GM20000 (cell line): ENCODE measurements at regions not wholly inside any gene's neighbourhood (a gene's known extent, or its start where the extent isn't known, plus 50 kb on each side); places are given as distances from the start of the nearest gene placed in this dataset.

Experiments used
- DNase-seq: peaks from one replicate; pipeline ENCODE4 v3.0.0; 2012; ENCODE audit warnings: low spot score
- TF ChIP-seq, protein P1 (sequence below): IDR thresholded peaks from 2 replicates; pipeline ENCODE4 v1.5.1; 2012; ENCODE audit warnings: mild to moderate bottlenecking, control low read depth; ENCODE audit errors: extremely low read depth, missing control alignments

DNA sequence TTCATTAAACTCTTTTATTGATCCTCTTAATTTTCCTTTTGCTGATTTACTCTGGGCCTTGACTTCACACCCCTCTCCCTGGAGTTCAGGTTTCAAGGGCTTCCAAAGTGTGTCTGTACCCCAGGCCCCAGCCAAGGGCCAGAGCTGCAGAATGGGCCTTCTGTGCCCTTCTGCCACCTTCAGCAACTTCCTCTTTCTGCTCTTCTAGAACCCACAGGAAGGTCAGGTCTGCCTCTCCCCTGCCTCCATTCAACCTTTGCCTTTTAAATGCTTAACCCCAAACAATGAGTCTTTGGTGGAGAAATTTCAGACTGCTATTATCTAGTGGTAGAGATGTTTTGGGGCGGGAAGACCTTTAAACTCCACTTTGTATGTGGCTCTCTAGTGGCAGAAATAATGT lies 63.1 kb downstream of the TSN start:
- TF ChIP-seq, protein P1, sequence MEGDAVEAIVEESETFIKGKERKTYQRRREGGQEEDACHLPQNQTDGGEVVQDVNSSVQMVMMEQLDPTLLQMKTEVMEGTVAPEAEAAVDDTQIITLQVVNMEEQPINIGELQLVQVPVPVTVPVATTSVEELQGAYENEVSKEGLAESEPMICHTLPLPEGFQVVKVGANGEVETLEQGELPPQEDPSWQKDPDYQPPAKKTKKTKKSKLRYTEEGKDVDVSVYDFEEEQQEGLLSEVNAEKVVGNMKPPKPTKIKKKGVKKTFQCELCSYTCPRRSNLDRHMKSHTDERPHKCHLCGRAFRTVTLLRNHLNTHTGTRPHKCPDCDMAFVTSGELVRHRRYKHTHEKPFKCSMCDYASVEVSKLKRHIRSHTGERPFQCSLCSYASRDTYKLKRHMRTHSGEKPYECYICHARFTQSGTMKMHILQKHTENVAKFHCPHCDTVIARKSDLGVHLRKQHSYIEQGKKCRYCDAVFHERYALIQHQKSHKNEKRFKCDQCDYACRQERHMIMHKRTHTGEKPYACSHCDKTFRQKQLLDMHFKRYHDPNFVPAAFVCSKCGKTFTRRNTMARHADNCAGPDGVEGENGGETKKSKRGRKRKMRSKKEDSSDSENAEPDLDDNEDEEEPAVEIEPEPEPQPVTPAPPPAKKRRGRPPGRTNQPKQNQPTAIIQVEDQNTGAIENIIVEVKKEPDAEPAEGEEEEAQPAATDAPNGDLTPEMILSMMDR: no peak
- no peak for DNase-seq

GRCh38 chr2:121819846-121820245 lies 64.4 kb downstream of the TSN start:
- TF ChIP-seq, protein P1: no peak
- DNase-seq: no peak

- TF ChIP-seq, protein P1: no peak
- no peak for DNase-seq
These were observed 66.2 kb downstream of the TSN start for GRCh38 chr2:121821476-121822158.

DNA sequence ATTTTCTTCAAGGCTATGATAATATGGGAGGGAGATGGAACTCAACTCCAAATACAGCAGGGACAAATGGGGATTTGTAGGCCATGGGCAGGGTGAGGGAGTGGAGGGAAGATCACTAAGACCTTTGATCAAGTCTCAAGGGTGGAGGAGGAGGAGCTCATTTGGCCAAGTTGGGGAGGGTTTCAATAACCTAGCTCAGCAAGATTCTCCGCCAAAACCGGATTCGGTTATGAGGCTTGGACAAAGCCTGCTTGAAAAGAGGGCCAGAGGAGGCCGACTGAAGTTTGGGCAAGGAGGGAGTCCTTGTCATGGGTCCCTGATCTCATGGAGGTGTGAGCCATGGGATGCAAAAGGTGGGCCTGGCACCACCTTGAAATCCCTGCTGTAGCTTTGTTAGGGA lies 68.8 kb downstream of the TSN start:
- DNase-seq: no peak
- TF ChIP-seq, protein P1: no peak

DNA sequence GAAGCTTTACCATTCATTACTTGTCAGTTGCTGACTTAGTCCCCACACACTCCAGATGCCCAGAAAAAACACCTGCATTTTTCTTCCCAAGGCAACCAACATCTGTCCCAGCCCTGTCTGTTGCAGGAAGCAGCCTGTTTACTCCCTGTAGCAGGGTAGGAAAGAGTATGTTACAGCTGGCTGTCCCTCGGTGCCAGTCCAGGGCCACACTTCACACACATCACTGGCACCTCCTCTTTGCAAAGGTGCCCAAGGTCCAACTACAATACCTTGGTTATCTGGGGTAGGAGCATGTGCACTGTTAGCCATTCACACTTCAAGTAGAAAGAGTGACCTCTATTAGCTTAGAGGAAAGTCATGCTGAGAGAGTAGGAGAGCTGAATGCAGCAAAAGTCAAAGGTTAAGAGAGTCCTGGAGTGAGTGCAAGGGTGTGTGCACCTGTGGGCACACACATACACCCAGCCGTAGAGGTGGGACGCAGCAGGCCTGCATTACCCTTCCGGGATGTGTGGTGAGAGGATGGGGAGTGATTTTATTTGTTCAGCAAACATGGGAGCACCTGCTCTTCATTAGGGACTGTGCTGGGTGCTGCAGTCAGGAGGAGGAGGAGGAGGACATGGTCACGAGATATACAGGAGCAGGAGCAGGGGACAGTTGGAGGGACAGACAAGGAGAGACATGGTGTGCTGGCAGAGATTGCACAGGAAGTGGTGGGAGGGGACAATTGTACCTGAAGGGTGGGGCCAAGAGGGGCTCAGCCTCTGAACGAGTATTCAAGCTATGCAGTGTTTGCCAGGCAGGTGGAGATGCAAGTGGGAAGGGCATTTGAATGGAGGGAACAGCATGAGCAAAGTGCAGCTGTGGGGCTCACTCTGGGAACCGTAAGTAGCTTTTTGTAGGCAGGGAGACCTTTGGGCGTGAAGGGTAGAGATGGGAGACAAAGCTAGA lies 69.8 kb downstream of the TSN start:
- TF ChIP-seq, protein P1: no peak
- DNase-seq: no peak

DNA sequence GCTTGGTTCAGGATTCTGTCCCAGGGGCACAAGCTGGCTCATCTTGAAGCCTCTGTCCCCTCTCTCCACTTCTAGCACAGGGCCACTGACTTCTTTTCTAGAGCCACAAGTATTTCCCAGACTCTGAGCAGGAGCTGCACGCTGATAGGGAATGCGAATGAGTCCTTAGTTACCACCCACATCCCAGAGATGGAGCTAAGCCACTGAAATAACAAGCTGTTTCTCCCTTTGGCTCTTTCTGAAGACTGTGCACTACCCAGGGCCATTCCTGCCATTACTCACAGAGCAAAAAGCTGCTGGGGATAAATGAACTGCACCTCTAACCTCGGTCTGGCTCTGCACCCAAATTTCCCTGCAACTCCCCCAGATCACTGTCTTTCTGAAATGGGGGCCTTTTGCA lies 70.6 kb downstream of the TSN start:
- TF ChIP-seq, protein P1: no peak
- no peak for DNase-seq

DNA sequence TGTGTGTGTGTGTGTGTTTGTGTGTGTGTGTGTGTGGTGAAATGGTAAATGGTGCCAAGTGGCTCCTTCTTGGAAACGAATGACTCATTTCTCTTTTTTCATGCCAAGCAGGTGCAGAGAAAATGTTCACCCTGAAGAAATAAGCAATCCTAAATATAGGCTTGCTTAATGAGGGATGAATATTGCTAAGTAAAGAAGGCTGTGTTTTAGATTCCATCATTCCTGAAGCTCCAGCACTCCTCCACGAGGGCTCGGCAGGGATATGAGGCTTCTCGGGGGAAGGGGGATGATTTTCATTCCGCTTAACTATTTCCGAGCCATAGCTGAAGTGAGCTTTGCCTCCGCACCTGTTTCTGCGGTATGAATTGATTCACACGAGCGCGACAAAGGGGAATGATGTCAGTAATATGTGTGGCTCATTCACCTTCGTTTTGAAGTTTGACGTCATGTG lies 72.9 kb downstream of the TSN start:
- no peak for DNase-seq

More for the DNA sequence above, 72.9 kb downstream of the TSN start:
- TF ChIP-seq, protein P1: no peak
